HepG2 (cell line): ENCODE measurements at regions not wholly inside any gene's neighbourhood (a gene's known extent, or its start where the extent isn't known, plus 50 kb on each side); places are given as distances from the start of the nearest gene placed in this dataset.

Experiments
- ATAC-seq: fragments of 200-7000 bp; cut with Tn5 transposase; 3 replicates; pipeline ENCODE4 v1.9.1; 2020; ENCODE audit warnings: mild to moderate bottlenecking, moderate library complexity
- BruUV-seq: library from RNA; stranded (reverse); fragments of 400-500 nt; replicated peaks from 2 replicates; lab custom pipeline; 2021; lab: Mats Ljungman, UMichigan
- CTCF ChIA-PET: fragments of 300-600 bp; formaldehyde crosslinking; extraction: SDS; loops from one replicate; lab custom pipeline; 2021; ENCODE audit warnings: low total read pairs, inconsistent platforms, low intra/inter-chr PET ratio; lab: Yijun Ruan, JAX
- POLR2A ChIA-PET: fragments of 350-600 bp; sonication (Branson Sonifier 250); formaldehyde crosslinking; loops from one replicate; lab custom pipeline; 2020; ENCODE audit warnings: antibody characterized with exemption, inconsistent platforms; lab: Yijun Ruan, JAX
- DNase-seq: peaks from one replicate; pipeline ENCODE4 v3.0.0-alpha.2; 2015; ENCODE audit warnings: low spot score
- FAIRE-seq: peaks from 3 replicates; lab custom pipeline; 2011; peaks lifted over from hg19 to GRCh38; lab: Jason Lieb, UNC
- H2AFZ ChIP-seq: one replicate; pipeline ENCODE4 v1.6.1; 2011; ENCODE audit warnings: low read length, inconsistent platforms
- H3K27ac ChIP-seq: fragments of 300-600 bp; 3 replicates; pipeline ENCODE4 v1.8.0; 2011; ENCODE audit warnings: mixed run types, mild to moderate bottlenecking, mixed read lengths, low read length, inconsistent platforms; ENCODE audit not compliant: insufficient read depth; ENCODE audit errors: extremely low read length
- H3K27me3 ChIP-seq, 2 experiments: fragments of 200-600 bp in 1 of 2; 2 replicates in 1 of 2; 3 replicates in 1 of 2; pipeline versions ENCODE4 v1.6.0 to v1.8.0; 2011; ENCODE audit warnings: low read length in 2 of 2, mild to moderate bottlenecking in 2 of 2, moderate library complexity in 2 of 2, inconsistent platforms in 1 of 2; ENCODE audit not compliant: insufficient read depth in 2 of 2, control insufficient read depth in 1 of 2
- H3K36me3 ChIP-seq, 2 experiments: fragments of 200-600 bp in 1 of 2; replicated peaks in 1 of 2; 2 replicates in 1 of 2; 3 replicates in 1 of 2; pipeline versions ENCODE4 v1.5.1 to v1.8.0; 2011; ENCODE audit warnings: low read length in 2 of 2, inconsistent platforms in 1 of 2; ENCODE audit not compliant: insufficient read depth in 2 of 2, control insufficient read depth in 1 of 2
- H3K4me1 ChIP-seq: 2 replicates; pipeline ENCODE4 v1.5.1; 2012; ENCODE audit warnings: low read length, inconsistent platforms; ENCODE audit not compliant: insufficient read depth
- H3K4me2 ChIP-seq: 2 replicates; pipeline ENCODE4 v1.6.0; 2011; ENCODE audit warnings: low read depth, low read length, inconsistent platforms
- H3K4me3 ChIP-seq, 3 experiments: fragments of 200-600 bp in 1 of 3; sonication (generic), shearing (Covaris generic) in 1 of 3; replicated peaks in 1 of 3; 2 replicates each; pipeline ENCODE4 v1.5.1; 2011 to 2016; ENCODE audit warnings: low read length in 3 of 3, inconsistent platforms in 2 of 3, low read depth in 2 of 3, mild to moderate bottlenecking in 2 of 3, control low read depth in 1 of 3, mixed read lengths in 1 of 3; ENCODE audit not compliant: insufficient read depth in 1 of 3
- H3K79me2 ChIP-seq: one replicate; pipeline ENCODE4 v1.6.1; 2011; ENCODE audit warnings: low read length, inconsistent platforms; ENCODE audit not compliant: insufficient read depth
- H3K9ac ChIP-seq: 2 replicates; pipeline ENCODE4 v1.6.0; 2011; ENCODE audit warnings: mild to moderate bottlenecking, low read depth, low read length, inconsistent platforms; ENCODE audit not compliant: insufficient read depth
- H3K9me3 ChIP-seq: 2 replicates; pipeline ENCODE4 v1.5.1; 2012; ENCODE audit warnings: mild to moderate bottlenecking, low read length
- H4K20me1 ChIP-seq: 2 replicates; pipeline ENCODE4 v1.6.0; 2011; ENCODE audit warnings: inconsistent platforms, mild to moderate bottlenecking, low read length, moderate library complexity; ENCODE audit not compliant: insufficient read depth
- AGO2 ChIP-seq: fragments of 200-400 bp; formaldehyde crosslinking; optimal IDR thresholded peaks from 2 replicates; pipeline ENCODE3; 2017; ENCODE audit warnings: mild to moderate bottlenecking, low read depth, low read length, moderate library complexity
- ATF4 ChIP-seq, 2 experiments: fragments of 450-650 bp in 1 of 2; sonication (generic) in 1 of 2; formaldehyde crosslinking; IDR thresholded peaks; 2 replicates each; pipeline versions ENCODE4 v1.5.0 to v1.8.0; 2020 to 2022; ENCODE audit warnings: mild to moderate bottlenecking in 1 of 2, missing genetic modification reagents in 1 of 2
- GABPB1 ChIP-seq: IDR thresholded peaks from 2 replicates; pipeline ENCODE4 v1.6.1; 2016; ENCODE audit warnings: mild to moderate bottlenecking, missing genetic modification reagents, moderate library complexity, missing compliant biosample characterization
- GTF2F1 ChIP-seq: fragments of 150-350 bp; IDR thresholded peaks from 2 replicates; pipeline ENCODE4 v1.6.1; 2014; ENCODE audit warnings: low read length
- IKZF5 ChIP-seq: IDR thresholded peaks from 2 replicates; pipeline ENCODE4 v1.6.1; 2018; ENCODE audit warnings: missing genetic modification reagents, mild to moderate bottlenecking, missing compliant biosample characterization
- KLF13 ChIP-seq: sonication (generic); formaldehyde crosslinking; IDR thresholded peaks from 2 replicates; pipeline ENCODE4 v1.4.0; 2020; ENCODE audit warnings: mild to moderate bottlenecking, missing genetic modification reagents
- KLF15 ChIP-seq: sonication (generic); formaldehyde crosslinking; IDR thresholded peaks from 2 replicates; pipeline ENCODE4 v1.8.1; 2023; ENCODE audit warnings: borderline replicate concordance, mild to moderate bottlenecking, inconsistent platforms, missing genetic modification reagents, mixed read lengths
- NFATC3 ChIP-seq: sonication (generic); formaldehyde crosslinking; IDR thresholded peaks from 2 replicates; pipeline ENCODE4 v1.5.1; 2020; ENCODE audit warnings: mild to moderate bottlenecking, missing genetic modification reagents
- RBM39 ChIP-seq: fragments of 200-400 bp; formaldehyde crosslinking; IDR thresholded peaks from one replicate; pipeline ENCODE4 v1.6.1; 2018; ENCODE audit warnings: antibody characterized with exemption, mild to moderate bottlenecking, low read depth, low read length; ENCODE audit not compliant: poor library complexity, severe bottlenecking
- ZBTB49 ChIP-seq: sonication (generic); formaldehyde crosslinking; IDR thresholded peaks from 2 replicates; pipeline ENCODE4 v1.4.0; 2020; ENCODE audit warnings: missing genetic modification reagents, borderline replicate concordance
- ZNF331 ChIP-seq: sonication (generic); formaldehyde crosslinking; IDR thresholded peaks from 2 replicates; pipeline ENCODE4 v1.4.0; 2020; ENCODE audit warnings: missing genetic modification reagents
- ZNF577 ChIP-seq: sonication (generic); formaldehyde crosslinking; IDR thresholded peaks from 2 replicates; pipeline ENCODE4 v1.4.0; 2020; ENCODE audit warnings: mild to moderate bottlenecking, low read depth, missing genetic modification reagents, borderline replicate concordance
- ZNF644 ChIP-seq: IDR thresholded peaks from 2 replicates; pipeline ENCODE4 v1.6.1; 2016; ENCODE audit warnings: low read depth
- ZNF775 ChIP-seq: sonication (generic); formaldehyde crosslinking; IDR thresholded peaks from 2 replicates; pipeline ENCODE4 v1.4.0; 2020; ENCODE audit warnings: missing genetic modification reagents, mild to moderate bottlenecking, moderate library complexity, borderline replicate concordance
- WGBS: methylation state at CpG from one replicate; pipeline ENCODE4 v1.1.6; 2017; ENCODE audit warnings: low lambda C conversion rate; 5-methylcytosine and 5-hydroxymethylcytosine counted together
- in situ Hi-C: cut with HindIII; loops from 2 replicates; pipeline ENCODE4 v1.10.0; 2017; ENCODE audit warnings: low pct_unique_long_range_greater_than_20kb; ENCODE audit not compliant: extremely low pct_ligation_motif_present
- intact Hi-C: fragments of 100-400 bp; cut with micrococcal nuclease; formaldehyde crosslinking; loops from one replicate; pipeline ENCODE4 v1.10.0; 2022; ENCODE audit not compliant: unreplicated experiment
- TF ChIP-seq, protein P1 (sequence below): sonication (generic); formaldehyde crosslinking; IDR thresholded peaks from 2 replicates; pipeline ENCODE4 v1.4.0; 2020; ENCODE audit warnings: missing genetic modification reagents

DNA sequence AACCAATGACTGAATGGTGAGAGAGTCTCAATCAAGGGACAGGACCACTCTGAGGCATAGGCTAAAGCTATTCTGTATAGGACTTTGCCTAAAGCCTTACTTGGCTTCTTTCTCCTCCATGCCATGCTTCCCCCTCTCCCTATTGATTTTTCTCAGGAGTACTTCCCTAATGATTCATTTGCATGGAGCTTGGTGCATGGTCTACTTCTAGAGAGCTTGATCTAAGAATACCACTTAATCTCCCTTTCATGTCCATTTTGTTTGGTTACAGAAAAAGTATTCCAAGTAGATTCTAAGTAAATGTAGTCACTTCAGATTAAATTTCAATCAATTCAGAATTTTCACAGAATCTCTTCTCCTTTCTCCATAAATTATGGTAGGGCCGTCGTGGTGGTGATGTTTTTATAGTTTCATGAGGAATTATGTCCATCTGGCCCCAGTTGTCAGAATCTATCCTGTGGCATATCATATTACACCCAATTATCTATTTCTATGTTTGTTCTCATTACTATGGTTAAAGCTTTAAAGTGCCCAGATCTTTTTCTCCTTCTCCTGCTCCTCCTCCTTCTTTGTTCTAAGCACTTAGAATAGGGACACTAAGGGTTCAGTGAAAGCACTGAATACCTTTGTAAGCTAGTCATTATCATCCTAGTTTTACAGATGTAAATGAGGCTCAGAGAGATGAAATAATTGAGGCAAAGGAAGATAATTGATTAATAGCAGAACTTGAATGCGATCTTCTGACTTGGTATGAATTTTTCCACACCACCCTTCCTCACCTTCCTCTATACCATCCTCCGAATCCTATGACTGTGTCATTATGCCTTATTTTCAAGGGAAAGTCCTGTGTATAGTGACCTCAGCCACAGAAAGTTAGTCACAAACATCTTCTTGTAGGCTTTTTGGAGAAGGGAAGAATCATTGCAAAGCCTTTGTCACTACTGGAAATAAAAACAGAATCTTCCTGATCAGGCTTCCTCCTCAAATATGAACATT lies 85.6 kb upstream of the ZRANB2 start:
- no peak overlapping the region for H2AFZ ChIP-seq
- in situ Hi-C loops: no loop called here
- H3K4me1 ChIP-seq: no peaks in the 10 kb centered on the region
- H3K27me3 ChIP-seq: no peaks in the 10 kb centered on the region
- H4K20me1 ChIP-seq: no peaks in the 10 kb centered on the region
- intact Hi-C loops: no loop called here
- no peak overlapping the region for H3K9ac ChIP-seq
- FAIRE-seq: no peak
- POLR2A ChIA-PET: no interaction called here
- no peak for TF ChIP-seq KLF15 (CRISPR knock-in tag)
- TF ChIP-seq ZBTB49 (CRISPR knock-in tag): no peak
- no peak for TF ChIP-seq ZNF644
- no peak for TF ChIP-seq ZNF577 (CRISPR knock-in tag)
- no peak for TF ChIP-seq RBM39
- TF ChIP-seq NFATC3 (CRISPR knock-in tag): no peak
- TF ChIP-seq ZNF331 (CRISPR knock-in tag): no peak
- TF ChIP-seq ATF4 (CRISPR knock-in tag; IDR thresholded peaks at IDR 0.05): no peak
- TF ChIP-seq, protein P1, sequence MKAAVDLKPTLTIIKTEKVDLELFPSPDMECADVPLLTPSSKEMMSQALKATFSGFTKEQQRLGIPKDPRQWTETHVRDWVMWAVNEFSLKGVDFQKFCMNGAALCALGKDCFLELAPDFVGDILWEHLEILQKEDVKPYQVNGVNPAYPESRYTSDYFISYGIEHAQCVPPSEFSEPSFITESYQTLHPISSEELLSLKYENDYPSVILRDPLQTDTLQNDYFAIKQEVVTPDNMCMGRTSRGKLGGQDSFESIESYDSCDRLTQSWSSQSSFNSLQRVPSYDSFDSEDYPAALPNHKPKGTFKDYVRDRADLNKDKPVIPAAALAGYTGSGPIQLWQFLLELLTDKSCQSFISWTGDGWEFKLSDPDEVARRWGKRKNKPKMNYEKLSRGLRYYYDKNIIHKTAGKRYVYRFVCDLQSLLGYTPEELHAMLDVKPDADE (CRISPR knock-in tag): no peak
- TF ChIP-seq GABPB1: no peak
- no peak for TF ChIP-seq IKZF5
- no peak for TF ChIP-seq GTF2F1
- TF ChIP-seq ZNF775: no peak
- TF ChIP-seq AGO2: no peak
- TF ChIP-seq KLF13 (CRISPR knock-in tag): no peak
- peaks cover 64% of the 10 kb centered on the region for H3K9me3 ChIP-seq
- no peaks in the 10 kb centered on the region for H3K36me3 ChIP-seq
- H3K4me2 ChIP-seq: no peak overlapping the region
- no TSS peak for BruUV-seq
- whole genome bisulfite sequencing: 12% methylated on average over 4 of the region's 4 CpGs
- no peak overlapping the region for H3K27ac ChIP-seq
- no peak for DNase-seq
- CTCF ChIA-PET: no interaction called here
- ATAC-seq: no peak
- H3K4me3 ChIP-seq: no peak overlapping the region
- no peaks in the 10 kb centered on the region for H3K79me2 ChIP-seq
